ENCODE measurements at regions not wholly inside any gene's neighbourhood (a gene's known extent, or its start where the extent isn't known, plus 50 kb on each side); places are given as distances from the start of the nearest gene placed in this dataset.

GRCh38 chr5:23703940-23704855, 196.8 kb downstream of the PRDM9 start:
- H3K4me3 ChIP-seq (ENCODE audit: low read depth, low read length) = no peak overlapping the region
- TF ChIP-seq CTCF (IDR thresholded peaks at IDR 0.05; ENCODE audit: insufficient read depth, low read depth, low read length) = no peak
- DNase-seq (ENCODE audit: low read depth) = no peak

DNA sequence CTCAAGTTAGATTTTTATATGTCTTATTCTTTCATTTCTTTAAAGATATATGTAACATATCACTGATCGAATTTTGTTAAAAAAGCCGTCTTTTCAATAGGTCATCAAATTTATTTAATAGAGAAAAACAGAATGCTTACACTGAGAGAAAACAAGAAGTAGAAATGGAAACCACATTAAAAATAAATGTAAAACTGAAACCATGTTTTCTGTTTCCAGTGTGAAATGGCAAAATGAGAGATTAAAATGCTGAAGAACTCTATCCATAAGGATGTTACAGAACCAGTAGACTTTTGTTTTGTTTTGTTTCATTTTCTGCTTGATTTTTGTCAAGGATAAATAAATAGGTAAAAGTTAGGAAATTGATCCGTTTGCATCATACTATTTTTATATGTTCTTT, 210.1 kb downstream of the PRDM9 start:
- DNase-seq (ENCODE audit: low read depth) = no peak
- no peak for TF ChIP-seq CTCF (IDR thresholded peaks at IDR 0.05; ENCODE audit: insufficient read depth, low read depth, low read length)

DNA sequence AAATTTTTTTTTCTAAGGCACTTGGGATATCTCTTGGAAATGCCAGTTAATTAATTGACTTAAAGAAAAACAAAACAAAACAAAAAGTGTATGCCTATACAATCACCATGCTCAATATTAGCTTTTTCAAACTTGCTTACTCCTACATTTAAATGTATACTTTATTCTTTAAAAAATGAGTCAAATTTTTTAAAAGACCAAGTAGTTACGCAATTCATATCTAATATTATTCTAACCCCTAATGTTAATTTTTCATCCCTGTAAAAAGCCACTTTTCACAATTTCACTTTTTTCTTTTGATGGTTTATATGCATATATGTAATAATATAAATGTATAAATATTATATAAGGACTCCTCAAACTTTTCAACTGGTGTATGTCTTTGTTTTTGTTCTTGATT, 211.2 kb downstream of the PRDM9 start:
- no peak overlapping the region for H3K4me3 ChIP-seq (ENCODE audit: low read depth, low read length)
- no peak for TF ChIP-seq CTCF (IDR thresholded peaks at IDR 0.05; ENCODE audit: insufficient read depth, low read depth, low read length)
- no peak for DNase-seq (ENCODE audit: low read depth)

More for the DNA sequence above, 210.1 kb downstream of the PRDM9 start:
- H3K4me3 ChIP-seq (ENCODE audit: low read depth, low read length) = no peak overlapping the region

GRCh38 chr5:23721336-23721735, 213.9 kb downstream of the PRDM9 start:
- no peak overlapping the region for H3K4me3 ChIP-seq (ENCODE audit: low read depth, low read length)
- no peak for DNase-seq (ENCODE audit: low read depth)
- no peak for TF ChIP-seq CTCF (IDR thresholded peaks at IDR 0.05; ENCODE audit: insufficient read depth, low read depth, low read length)

- TF ChIP-seq CTCF (IDR thresholded peaks at IDR 0.05; ENCODE audit: insufficient read depth, low read depth, low read length) = no peak
- DNase-seq (ENCODE audit: low read depth) = no peak
- no peak overlapping the region for H3K4me3 ChIP-seq (ENCODE audit: low read depth, low read length)
Observed at GRCh38 chr5:23727271-23727670, 219.9 kb downstream of the PRDM9 start.

- DNase-seq (ENCODE audit: low read depth) = no peak
- H3K4me3 ChIP-seq (ENCODE audit: low read depth, low read length) = no peak overlapping the region
- TF ChIP-seq CTCF (IDR thresholded peaks at IDR 0.05; ENCODE audit: insufficient read depth, low read depth, low read length) = no peak
Observed at GRCh38 chr5:23730023-23730422, 222.6 kb downstream of the PRDM9 start.

Measured in fibroblast of villous mesenchyme (primary cell).